HUDEP-2 (cell line): ENCODE measurements at regions not wholly inside any gene's neighbourhood (a gene's known extent, or its start where the extent isn't known, plus 50 kb on each side); places are given as distances from the start of the nearest gene placed in this dataset.

ENCODE experiments used
- DNase-seq, 76 experiments: peaks; one replicate each; lab custom pipeline; 2025; ENCODE audit not compliant: unreplicated experiment in 76 of 76; lab: John Stamatoyannopoulos, UW

- no peak for DNase-seq
Observed at GRCh38 chr13:107091861-107092260, 523.9 kb upstream of the ARGLU1 start.

GRCh38 chr13:107091428-107091827 is 523.5 kb upstream of the ARGLU1 start:
- DNase-seq, result no peak

- DNase-seq, result no peak
Observed at GRCh38 chr13:107088061-107088460, 520.1 kb upstream of the ARGLU1 start.

DNA sequence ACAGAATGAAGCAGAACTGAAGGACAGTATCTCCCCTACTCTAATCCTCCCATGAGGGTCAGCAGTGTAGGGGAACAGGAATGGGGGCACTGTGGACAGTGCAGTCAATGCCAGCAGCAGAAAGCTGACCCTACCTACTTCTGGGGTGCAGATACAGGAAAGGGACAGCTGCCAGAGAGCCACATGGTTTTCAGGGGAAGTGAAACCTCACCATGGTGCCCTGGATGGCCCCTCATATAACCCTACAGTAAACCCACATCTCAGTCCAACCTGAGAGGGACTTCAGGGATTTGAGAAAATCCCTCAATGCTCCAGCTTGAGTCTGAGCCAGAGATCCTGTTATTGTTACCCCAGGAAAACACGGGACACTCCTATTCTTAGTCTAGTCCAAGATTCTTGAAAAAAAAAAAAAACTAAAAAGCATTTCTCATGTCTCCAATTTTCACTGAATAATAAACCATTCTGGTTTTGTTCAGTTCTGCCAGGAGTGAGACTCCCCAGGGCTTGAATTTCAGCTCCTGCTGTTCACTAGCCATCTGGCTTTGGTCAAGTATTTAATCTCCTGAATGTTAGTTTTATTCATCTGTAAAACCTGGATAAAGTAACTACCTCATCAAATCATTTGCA is 511.6 kb upstream of the ARGLU1 start:
- DNase-seq, result no peak

DNA sequence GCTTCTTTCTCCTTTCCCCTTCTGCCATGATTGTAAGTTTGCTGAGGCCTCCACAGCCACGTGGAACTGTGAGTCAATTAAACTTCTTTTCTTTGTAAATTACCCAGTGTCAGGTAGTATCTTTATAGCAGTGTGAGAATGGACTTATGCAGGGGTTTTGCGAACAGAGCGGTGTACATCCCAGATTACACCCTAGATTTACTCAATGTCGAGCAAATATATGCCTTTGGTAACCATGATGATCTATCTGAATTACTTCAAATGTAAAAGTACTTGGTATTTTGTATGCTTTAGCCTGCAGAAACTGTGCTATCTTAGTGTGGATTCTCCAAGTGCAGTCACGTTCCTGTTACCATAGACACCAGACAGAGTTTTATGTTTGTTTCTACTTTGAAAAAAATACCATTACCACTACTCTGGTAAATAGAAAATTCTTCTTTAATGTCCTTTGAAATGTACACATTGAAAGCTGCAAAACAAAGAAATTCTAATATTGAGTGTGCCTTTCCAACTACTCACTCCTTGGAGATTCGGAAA is 510.4 kb upstream of the ARGLU1 start:
- no peak for DNase-seq

GRCh38 chr13:107076801-107077200 is 508.9 kb upstream of the ARGLU1 start:
- no peak for DNase-seq

DNA sequence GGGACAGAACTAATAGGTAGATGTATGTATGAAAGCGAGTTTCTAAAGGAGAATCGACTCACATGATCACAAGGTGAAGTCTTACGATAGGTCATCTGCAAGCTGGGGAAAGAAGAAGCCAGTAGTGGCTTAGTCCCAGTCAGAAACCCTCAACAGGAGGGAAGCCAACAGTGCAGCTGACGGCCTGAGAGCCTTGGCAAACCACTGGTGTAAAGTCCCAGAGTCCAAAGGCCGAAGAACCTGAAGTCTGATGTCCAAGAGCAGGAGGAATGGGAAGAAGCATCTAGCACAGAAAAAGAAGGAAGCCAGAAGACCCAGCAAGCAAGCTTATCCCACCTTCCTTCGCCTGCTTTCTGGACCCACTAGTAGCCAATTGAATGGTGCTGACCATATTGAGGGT is 507.6 kb upstream of the ARGLU1 start:
- no peak for DNase-seq

DNA sequence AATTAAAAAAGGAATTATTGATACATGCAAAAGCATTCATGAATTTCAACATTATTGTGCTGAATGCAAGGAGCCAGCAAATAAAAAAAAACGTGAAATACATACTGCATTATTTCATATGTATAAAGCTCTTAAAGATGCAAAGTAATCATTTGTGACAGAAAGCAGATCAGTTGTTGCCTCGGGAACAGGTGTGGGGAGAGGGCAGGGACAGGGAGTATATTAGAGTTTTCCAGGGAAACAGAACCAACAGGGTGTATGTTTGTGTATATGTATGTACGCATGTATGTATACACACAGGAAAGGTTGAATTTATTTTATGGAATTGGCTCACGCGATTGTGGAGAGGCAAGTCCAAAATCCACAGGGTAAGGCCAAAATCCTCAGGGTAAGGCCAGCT is 502.9 kb upstream of the ARGLU1 start:
- no peak for DNase-seq

DNA sequence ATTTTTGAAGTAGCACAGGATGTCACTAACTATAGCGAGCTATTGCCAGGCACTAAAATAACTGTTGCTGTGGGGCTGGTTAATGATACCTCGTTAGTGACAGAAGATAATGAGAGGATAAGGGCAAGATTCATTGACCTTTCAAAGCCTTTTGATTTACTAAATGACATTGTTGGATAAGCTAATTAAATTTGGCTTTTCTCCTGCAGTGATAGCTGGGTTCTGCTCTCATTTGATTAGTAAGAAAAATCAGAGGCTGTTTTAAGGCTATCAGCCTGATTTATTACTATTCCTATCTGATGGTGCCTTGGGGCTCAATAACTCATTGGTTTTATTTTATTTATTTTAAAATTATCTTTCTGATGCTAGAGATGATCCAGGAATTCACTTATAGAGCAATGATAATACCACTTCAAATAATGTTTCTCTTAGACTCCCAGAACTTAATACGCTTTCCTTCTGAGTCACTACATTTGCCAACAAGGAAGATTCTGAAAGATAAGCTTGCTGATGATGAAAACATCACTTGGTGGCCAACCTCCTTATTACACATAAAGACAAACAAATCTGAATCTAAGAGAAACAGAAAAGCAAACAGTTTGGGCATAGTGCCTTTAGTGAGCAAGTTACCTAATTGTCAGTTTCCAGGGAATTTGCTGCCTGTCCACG is 501.3 kb upstream of the ARGLU1 start:
- DNase-seq, result no peak

GRCh38 chr13:107067381-107067780 is 499.4 kb upstream of the ARGLU1 start:
- no peak for DNase-seq

- DNase-seq, result no peak
Observed at GRCh38 chr13:107066355-107066754, 498.4 kb upstream of the ARGLU1 start.

DNA sequence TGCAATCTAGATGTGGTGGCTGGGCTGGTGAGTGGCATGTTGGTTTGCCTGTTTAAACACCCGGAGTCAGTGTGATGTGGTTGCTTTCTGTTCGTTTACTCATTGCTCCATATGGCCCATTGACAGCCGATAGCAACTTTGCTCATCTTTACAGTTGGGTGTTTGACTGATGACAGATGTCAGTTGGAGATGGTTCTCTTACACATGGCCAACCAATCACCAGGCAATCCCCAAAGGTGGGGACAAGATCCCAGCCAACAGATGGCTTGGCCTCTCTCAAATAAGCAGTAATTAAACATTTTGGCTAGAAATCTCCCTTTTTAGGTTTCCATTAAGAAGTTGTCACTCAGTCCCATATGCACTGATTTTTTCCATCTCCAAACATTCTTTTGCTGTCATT is 497.1 kb upstream of the ARGLU1 start:
- no peak for DNase-seq

GRCh38 chr13:107057028-107057631 is 489.2 kb upstream of the ARGLU1 start:
- DNase-seq, result no peak

GRCh38 chr13:107043021-107043956 is 475.4 kb upstream of the ARGLU1 start:
- DNase-seq, result no peak

DNA sequence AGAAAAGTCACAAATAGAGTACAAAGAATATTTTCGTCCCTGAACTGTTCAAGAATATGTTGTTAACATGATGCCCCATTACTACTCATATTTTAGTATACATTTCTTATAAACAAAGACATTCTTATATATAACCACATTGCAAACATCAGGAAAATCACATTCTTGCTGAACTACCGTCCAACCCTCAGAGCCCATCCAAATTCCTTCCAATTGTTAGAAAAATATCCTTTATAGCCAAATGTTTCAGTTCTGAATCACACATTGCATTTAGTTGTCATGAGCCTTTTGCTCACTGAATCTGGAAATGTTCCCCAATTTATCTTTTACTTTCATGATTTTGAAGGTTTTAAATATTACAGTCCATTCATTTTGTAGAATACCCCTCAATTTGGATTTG is 467.8 kb upstream of the ARGLU1 start:
- DNase-seq, result no peak

DNA sequence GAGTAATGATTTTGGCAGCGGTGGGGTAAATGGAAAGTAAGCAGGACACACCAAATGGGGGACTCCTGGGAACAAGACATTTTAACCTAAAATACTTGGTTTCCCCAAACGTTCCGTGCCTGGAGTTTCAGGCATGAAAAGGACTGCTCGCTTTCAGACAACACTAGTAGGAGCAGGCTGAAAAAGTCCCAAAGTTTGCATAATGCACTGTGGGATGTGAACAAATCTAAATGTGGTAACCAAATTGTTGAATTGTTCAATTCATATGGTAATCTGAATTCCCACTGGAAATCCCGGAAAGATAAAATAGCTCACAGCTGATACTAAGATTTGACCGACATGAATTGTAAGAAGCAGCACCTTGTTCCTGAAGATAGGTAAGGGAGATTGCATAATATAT is 467.2 kb upstream of the ARGLU1 start:
- DNase-seq, result no peak

DNA sequence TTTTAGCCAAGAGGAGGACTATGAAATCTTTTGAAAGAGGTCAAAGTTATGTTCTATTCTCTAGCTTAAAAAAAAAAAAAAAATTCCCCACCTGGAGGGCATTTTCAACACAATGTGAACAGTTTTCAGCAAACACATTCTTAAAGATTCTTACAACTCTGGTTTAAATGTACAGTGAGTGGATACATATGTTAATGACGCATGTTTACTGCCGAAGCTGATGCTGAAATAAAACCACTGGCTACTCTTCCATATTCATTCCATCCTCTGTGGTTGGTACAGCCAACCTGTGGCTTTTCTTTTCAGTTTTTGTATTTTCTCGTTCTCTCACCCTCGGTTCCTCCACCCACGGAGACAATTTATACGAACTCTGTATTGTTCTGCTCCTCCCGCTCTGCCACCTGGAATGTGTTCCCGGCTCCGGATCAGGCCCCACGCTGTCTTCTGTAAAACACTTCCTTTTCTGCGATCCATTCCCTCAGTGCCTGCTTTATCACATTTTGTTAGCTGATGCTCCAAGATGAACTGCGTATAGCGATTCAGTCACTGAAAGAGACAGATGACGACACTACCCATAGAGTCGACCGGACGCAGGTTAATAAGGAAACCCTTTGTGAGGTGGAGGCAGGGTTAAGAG is 466.4 kb upstream of the ARGLU1 start:
- no peak for DNase-seq

DNA sequence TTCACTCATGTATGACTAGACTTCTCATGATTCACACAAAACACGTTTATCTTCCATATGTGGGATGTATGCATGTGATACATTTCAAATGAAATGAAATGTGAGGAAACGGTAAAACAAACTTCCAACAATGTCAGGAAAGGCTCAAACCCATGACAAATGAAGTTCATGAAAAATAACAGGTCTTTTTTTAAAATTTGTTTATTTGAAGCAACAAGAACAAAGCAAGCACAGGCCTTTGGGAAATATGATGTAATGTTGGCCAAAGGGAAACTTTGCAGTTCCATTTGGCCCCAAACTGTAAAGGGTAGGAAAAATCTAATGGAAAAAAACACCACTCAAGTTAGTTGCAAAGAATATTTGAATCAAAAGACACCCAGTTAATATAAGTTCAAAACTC is 463.8 kb upstream of the ARGLU1 start:
- DNase-seq, result no peak

GRCh38 chr13:107028751-107029150 is 460.8 kb upstream of the ARGLU1 start:
- DNase-seq, result no peak

GRCh38 chr13:107025991-107026390 is 458.1 kb upstream of the ARGLU1 start:
- no peak for DNase-seq

GRCh38 chr13:107023335-107023734 is 455.4 kb upstream of the ARGLU1 start:
- DNase-seq, result no peak
